CD4-positive, alpha-beta T cell treated with Interleukin-12 subunit alpha and Interleukin-12 subunit beta, for 1 hour (primary cell): ENCODE measurements at regions not wholly inside any gene's neighbourhood (a gene's known extent, or its start where the extent isn't known, plus 50 kb on each side); places are given as distances from the start of the nearest gene placed in this dataset.

Experiments
- DNase-seq: peaks from one replicate; pipeline ENCODE4 v3.0.0-alpha.2; 2020

DNA sequence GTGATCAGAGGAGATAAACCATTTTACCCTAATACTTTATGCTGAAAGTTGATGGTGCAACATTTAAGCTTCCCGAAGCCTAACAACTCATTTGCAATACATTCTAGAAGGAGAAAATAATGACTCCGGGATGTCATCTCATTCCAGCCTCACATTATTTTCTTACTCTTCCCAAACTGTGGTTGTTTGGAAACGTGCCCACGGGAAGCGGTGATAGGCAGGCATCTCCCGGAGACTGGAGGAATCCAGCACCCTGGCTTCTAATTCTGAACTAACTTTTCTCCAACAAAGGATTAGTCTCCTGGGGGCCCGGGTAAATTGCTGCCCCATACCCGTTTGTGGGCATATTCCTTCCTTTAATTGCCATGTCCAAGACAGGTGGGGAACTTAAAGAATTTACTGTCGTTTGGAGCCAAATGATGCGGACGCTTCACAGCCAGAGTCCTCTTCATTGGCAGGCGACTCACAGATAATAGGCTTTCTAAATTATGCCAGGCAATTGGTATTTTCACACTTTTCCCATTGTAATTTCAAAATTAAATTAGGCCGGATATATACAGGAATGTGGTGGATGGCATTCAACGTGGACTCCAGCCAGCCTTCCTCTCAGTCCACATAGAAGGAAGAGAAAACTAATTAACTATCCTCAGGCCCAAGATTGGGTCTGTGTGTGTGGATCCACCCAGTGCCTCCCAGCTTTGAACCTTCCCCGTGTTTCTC is 278.1 kb downstream of the AJAP1 start:
- no peak for DNase-seq

DNA sequence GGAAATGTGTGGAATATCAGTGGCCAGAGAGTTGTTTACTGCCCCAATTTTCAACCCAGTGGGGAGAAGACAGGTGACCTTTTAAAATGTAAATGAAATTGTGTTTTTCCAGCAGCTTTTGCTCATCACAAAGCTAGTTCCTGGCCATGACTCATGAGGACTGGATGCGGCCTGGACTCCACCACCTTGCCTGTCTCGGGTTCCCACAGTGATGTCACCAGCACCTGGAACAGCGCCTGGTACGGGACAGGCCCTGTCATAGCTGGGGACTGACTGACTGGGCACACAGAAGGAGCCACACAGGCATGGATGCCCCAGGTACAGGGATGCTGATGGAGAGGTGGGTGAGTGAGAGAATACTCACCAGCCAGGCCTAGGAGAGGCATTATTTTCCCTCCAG is 277.1 kb downstream of the AJAP1 start:
- no peak for DNase-seq

DNA sequence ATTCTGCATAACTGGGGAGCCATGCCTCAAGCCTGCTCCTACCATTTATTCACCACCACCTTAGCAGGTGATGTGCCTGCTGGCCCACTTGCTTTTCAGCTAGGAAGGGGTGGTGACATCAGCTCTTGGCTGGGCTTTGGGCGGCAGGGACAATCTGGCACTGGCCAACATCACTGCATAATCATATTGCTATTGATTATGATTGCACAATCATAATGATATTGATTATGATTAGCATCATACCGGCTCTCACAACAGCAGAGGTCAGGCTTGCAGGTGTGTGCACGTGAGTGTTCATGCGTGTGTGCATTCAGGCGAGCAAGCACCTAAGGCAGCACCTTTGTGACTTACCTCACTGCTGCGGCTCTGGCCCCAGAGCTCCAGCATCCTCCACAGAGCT is 273.8 kb downstream of the AJAP1 start:
- no peak for DNase-seq

DNA sequence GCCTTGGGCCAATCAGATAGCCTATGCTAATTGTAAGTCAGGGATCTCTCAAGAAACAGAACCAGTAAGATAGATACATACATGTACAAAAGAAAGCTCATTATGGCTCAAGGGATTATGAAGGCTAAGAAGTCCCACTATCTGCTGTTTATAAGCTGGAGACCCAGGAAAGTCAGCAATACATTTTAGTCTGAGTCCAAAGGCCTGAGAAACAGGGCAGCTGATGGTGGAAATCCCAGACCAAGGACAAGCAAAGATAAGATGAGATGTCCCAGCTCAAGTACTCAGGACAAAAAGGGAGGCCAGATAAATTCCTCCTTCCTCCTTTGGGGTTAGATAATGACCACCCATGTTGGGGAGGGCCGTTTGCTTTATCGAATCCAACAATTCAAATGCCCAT is 269.9 kb downstream of the AJAP1 start:
- no peak for DNase-seq

DNA sequence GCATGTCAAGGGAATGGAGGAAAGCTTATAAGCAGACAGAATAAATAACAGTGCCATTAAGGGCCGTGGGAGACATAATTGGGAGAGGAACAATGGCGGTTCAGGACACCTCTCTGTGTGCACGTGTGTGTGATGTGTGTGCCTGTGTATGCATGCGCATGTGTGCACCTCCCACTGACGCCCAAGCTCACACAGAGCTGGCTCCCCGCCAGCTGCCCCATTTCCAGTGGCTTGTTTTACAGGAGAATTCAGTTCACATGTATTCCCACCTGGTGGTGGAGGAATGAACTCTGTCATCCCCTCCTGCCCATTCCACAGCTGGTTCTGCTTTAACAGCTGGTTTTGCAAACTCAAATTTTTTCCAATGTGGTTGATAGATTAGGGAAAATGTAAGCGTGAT is 262.2 kb downstream of the AJAP1 start:
- no peak for DNase-seq

DNA sequence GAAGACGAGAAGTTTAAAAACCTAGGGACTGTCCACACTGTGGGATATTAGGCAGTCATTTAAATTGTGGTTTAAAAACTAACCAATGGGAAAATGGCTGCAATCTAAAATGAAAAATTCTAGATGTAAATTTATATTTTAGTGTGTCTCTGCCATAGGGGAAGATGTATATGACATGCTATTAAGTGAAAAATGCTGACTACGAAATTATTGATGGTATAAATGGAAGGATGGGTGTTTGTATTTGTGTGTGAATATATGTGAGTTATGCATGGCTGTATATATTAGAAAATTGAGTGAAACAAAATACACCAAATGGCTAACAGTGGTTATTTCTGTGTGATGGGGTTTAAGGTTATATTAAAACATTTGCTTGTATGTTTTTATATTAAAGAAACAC is 260.7 kb downstream of the AJAP1 start:
- no peak for DNase-seq

DNA sequence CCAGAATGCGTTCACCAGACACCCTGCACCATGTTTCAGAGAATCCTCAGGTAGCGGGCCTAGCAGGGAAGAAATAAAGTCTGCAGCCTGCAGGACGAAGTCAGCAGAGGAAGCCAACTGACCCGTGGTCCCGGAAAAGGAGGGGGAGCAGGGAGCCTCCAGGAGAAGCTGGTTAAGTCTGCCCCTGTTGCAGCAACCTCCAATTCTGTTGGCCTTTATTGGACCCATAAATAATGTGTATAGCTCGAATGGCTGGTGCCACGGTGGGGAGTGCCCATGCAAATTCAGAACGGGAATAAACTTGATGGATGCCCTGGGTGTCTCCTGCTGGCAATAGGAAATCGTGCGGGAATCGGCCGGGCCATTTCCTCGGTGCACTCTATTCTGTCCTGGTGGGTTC is 254.1 kb downstream of the AJAP1 start:
- DNase-seq = no peak

DNA sequence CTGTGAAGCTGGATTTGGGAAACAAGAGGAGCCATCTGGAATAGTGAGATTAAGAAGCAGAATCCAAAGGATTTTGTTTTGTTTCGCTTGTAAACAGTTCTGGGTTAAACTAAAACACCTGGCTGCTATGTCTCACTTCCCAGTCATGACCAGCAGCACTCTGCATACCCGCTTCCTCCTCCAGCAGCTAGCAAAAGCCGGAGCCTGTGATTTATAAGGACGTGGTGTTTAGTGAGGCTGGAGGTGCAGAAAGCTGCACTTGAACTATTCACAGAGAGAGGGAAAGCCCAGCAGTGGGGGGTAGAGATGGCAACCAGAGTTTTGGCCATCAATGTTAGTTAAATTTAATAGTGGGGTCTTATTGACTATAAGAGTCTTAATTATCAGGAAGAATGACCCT is 240.2 kb downstream of the AJAP1 start:
- no peak for DNase-seq

DNA sequence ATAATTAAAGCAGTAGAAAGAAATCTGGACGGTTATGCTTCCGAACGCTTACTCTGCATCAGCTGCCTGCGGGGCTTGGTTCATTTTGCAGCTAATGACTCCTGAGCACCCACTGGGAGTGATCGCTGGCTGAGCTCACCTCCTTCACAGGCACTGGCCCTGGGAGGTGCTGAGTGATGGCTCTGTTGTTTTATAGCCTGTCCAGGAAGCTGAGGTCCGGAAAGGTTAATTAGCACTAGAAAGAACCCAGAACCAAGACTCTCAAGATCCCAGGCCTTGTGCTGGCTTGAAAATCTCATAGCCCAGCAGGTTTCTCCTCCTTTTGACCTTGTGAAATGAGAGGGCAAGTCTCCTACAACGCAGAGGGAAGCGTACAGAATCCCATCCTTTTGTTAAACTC is 226.2 kb downstream of the AJAP1 start:
- DNase-seq = no peak

DNA sequence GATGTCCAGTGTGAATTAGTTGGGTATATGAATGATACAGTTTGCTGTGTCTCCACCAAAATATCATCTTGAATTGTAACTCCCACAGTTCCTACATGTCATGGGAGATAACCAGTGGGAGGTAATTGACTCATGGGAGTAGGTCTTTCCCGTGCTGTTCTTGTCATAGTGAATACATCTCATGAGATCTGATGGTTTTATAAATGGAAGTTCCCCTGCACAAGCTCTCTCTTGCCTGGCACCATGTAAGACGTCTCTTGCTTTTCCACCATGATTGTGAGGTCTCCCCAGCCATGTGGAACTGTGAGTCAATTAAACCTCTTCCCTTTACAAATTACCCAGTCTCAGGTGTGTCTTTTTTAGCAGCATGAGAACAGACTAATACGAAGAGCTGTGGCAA is 223.0 kb downstream of the AJAP1 start:
- no peak for DNase-seq

DNA sequence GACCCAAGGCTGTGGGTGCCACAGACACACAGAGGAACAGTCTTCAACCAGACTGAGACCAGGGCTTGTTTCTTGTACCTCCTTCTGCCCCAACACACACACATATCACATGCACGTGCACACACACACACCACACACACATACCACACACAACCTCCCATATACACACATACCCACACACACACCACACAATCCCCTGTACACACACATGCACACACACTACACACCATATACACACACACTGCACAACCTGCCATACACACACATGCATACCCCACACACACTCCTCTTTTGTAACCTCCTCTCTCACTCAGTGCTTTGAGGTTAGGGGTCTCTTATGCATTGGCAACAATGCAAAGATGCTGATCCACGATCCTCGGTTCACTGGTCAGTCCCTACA is 217.0 kb downstream of the AJAP1 start:
- DNase-seq = no peak

DNA sequence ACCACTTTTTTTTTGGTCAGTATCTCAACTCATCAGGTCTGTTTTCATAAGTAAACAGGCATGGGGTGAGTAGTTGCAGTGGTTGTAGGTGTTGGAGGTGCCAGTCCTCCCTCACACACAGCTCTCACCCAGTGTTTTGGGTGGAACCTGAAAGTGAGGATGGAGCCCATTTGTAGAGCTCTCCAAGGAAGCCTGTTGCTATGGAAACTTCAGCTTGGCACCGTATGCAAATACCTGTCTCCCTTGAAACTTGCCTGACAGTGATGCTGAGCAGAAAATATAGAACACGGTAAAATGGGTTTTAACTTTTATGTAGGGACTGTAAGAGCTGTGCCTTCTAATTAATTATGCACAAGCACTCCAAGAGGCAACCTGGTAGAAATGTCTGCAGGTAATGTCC is 214.1 kb downstream of the AJAP1 start:
- DNase-seq = no peak

DNA sequence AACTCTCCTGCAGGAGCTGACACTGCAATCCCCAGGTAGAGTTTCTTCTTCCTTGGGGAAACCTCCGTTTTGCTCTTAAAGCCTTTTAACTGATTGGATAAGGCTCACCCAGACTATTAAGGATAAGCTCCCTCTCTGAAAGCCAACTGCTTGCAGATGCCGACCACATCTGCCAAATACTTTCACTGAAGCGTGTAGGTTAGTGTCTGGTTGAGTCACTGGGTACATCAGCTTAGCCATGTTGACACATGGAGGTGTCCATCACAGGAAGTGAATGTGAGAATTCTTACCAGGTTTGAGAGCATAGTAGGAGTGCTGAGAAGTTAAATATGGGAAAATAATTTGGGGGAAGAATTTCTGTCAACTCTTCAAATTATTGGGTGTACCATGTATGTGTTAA is 202.0 kb downstream of the AJAP1 start:
- no peak for DNase-seq

DNA sequence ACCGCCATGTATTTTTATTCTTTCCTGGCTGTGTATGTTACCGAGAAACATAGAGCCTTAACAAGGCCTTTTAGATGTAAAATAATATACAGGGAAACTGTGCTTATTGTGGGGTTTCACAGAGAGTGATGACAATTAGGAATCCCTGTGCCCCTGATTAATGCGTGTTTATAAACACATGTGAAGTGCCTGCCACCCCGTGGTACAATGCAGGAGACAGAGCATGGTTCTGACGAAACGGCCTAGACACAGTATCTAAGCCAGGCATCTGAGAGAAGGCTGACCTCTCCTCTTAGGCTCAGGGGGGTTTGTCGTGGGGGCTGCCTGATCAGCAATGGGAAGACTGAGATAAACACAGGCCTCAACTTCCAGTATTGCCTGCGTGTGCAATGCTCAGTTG is 200.0 kb downstream of the AJAP1 start:
- DNase-seq = no peak

DNA sequence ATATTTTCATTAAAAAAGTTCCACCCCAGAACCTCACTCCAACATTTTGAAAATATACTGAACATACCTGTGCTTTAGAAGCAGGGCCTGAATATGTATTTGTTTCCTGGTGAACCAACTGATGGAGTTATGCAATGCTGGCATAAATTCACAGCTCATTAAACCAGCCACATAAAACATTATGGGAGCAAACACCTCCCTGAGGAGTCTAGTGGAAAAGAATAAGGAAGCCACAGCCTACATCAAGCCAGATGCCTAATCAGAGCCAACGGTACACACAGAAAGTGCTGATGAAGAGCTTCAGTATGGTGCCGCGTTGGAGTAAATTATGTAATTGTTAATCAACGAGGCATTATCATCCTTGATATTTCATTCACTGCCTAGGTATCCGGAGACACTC is 199.5 kb downstream of the AJAP1 start:
- no peak for DNase-seq

DNA sequence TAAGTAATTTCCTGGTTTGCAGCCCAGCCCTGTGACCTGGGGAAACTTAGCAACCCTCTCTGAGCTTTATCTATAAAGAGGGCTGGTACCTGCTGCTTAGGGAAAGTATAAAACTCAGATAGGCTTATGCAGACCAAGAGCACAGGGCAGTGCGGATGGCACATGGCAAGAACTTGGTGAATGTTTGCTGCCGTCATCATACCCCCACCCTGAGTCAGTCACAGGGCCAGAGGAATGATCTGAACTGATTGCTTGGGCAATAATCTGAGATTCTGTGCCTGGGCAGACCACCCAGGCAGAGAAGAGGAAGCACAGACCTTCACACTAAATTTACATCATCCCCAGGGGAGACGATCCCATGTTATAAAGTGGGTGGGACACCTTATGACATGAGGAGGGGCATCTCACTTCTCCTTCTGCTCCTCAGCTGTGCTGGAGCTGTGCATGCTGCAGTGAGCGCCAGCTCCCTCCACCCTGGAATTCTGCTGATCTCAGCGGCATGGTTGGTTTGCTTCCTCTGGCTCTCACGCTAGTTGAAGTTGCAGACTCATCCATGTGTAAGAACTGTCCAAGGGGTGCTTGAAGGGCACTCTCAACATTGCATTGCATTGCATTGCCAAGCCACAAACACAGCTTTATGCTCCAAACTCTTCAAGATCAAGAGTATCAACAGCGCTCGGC is 197.1 kb downstream of the AJAP1 start:
- no peak for DNase-seq

DNA sequence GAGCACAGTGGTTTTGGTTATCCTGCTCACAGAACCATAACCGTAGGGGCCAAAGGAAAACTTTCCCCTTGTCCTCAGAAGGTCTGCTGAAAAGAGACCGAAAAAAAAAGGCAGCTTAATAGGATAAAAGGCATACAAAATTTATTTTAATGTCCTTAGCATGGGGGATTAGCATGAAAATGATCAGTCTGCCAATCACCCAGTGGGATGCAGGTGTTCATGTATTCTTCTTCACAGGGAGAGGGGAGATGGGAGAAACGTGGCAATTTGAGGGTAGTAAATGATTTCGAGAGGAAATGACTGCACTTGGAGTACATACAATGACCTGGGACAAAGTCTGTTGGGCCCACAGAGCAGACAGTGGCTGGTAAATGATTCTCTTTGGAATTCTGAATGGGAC is 194.0 kb downstream of the AJAP1 start:
- DNase-seq = no peak

DNA sequence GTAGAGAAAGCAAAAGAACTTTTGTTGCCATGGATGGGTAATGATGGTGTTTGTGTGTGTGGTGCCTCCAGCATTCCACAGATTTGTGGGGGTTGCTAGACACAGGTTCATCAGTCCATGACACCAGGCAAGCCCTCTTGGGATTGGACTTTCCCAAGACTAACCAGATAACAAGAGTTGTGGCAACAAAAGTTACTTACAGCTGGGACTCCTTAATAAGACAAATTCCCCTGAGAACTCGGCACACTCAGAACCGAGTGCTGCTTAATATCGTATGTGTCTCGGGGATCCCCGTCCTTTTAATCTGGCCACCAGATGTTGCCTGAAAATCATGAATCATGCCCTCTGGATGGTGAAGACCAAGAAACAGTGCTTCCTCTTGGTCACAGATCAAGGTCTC is 193.3 kb downstream of the AJAP1 start:
- no peak for DNase-seq
